Cardiac muscle cell (in vitro differentiated cells and primary cell): ENCODE measurements at regions not wholly inside any gene's neighbourhood (a gene's known extent, or its start where the extent isn't known, plus 50 kb on each side); places are given as distances from the start of the nearest gene placed in this dataset.

Experiments
- DNase-seq, 2 donors: peaks; one replicate each; pipeline versions ENCODE4 v3.0.0 to v3.0.0-alpha.2; 2010 to 2017; ENCODE audit warnings: low read depth in 1 of 2, low spot score in 1 of 2
- H3K27ac ChIP-seq: fragments of 200-600 bp; sonication (generic); 2 replicates; pipeline ENCODE4 v1.5.1; 2016
- H3K27me3 ChIP-seq: fragments of 200-600 bp; sonication (generic); 2 replicates; pipeline ENCODE4 v1.6.0; 2016; ENCODE audit warnings: control low read depth
- H3K36me3 ChIP-seq: fragments of 200-600 bp; sonication (generic); 2 replicates; pipeline ENCODE4 v1.5.1; 2016; ENCODE audit warnings: control low read depth
- H3K4me1 ChIP-seq: fragments of 200-600 bp; sonication (generic); 2 replicates; pipeline ENCODE4 v1.8.1; 2017; ENCODE audit warnings: low read depth, mild to moderate bottlenecking, mixed run types
- H3K4me3 ChIP-seq: fragments of 200-600 bp; sonication (generic); 2 replicates; pipeline ENCODE4 v1.5.1; 2016; ENCODE audit warnings: mild to moderate bottlenecking
- H3K9me3 ChIP-seq: fragments of 200-600 bp; sonication (generic); 2 replicates; pipeline ENCODE4 v1.5.1; 2017; ENCODE audit warnings: low read depth, mild to moderate bottlenecking, control low read depth
- TF ChIP-seq, protein P1 (sequence below): IDR thresholded peaks from 2 replicates; pipeline ENCODE4 v1.5.1; 2012; ENCODE audit warnings: low read depth, mild to moderate bottlenecking, low read length

DNA sequence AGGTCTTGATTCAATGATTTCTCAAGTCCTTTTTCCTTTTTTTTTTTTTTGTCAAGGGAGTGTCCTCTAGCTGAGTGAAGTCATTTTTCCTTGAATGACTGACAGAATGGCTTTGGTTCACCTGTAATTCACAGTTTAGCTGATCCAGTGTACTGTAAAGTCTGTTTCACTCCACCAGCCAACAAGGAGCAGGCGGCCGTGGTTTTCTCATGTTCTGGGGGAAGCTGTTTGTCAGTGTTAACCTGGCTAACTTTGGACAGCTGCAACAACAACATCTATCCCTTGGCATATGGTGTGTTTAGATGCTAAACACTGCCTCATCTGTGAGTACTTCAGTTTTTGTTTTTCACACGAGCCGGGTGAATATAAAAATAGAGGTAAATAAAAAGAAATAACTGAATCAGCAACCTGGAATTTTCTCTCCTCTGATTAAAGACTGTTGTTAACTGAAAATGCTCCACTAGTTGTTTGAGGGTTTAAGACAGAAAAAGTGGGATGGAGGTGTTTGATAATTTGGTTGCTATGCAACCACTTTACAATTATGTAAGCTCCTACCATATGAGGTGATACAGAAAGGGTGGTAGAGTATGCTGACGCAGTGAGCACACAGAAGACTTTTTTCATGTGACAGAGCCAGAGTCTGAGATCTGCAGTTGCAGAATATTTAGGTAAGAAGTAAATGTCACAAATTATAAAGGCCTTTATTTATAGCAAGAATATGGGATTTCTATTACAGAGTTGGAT is 50.3 kb upstream of the SLC2A13 start:
- H3K4me3 ChIP-seq, result no peak overlapping the region
- no peaks in the 10 kb centered on the region for H3K9me3 ChIP-seq
- no peaks in the 10 kb centered on the region for H3K4me1 ChIP-seq
- no peaks in the 10 kb centered on the region for H3K27me3 ChIP-seq
- no peaks in the 10 kb centered on the region for H3K36me3 ChIP-seq
- no peak overlapping the region for H3K27ac ChIP-seq
- DNase-seq, result no peak
- TF ChIP-seq, protein P1, sequence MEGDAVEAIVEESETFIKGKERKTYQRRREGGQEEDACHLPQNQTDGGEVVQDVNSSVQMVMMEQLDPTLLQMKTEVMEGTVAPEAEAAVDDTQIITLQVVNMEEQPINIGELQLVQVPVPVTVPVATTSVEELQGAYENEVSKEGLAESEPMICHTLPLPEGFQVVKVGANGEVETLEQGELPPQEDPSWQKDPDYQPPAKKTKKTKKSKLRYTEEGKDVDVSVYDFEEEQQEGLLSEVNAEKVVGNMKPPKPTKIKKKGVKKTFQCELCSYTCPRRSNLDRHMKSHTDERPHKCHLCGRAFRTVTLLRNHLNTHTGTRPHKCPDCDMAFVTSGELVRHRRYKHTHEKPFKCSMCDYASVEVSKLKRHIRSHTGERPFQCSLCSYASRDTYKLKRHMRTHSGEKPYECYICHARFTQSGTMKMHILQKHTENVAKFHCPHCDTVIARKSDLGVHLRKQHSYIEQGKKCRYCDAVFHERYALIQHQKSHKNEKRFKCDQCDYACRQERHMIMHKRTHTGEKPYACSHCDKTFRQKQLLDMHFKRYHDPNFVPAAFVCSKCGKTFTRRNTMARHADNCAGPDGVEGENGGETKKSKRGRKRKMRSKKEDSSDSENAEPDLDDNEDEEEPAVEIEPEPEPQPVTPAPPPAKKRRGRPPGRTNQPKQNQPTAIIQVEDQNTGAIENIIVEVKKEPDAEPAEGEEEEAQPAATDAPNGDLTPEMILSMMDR, result no peak
